ENCODE measurements at regions not wholly inside any gene's neighbourhood (a gene's known extent, or its start where the extent isn't known, plus 50 kb on each side); places are given as distances from the start of the nearest gene placed in this dataset.

DNA sequence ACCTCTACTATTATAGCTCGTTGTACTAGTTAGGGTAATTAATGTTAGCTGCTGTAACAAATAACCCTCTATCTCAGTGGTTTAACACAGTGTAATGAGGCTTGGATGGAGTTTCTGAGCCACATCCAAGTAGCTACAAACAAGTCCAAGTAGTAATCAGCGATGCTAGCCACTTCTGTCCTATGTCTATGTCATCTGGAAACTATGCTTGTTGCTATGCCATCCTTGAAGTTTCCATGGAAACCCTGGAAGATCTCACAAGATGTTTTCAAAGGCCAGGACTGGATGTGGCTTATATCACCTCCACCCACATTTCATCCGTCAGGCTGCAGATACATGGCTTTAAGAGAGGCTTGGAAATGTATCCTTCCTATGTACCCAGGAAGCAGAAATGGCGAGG is 422.1 kb downstream of the AACS start (continued):
- TF ChIP-seq, protein P1, sequence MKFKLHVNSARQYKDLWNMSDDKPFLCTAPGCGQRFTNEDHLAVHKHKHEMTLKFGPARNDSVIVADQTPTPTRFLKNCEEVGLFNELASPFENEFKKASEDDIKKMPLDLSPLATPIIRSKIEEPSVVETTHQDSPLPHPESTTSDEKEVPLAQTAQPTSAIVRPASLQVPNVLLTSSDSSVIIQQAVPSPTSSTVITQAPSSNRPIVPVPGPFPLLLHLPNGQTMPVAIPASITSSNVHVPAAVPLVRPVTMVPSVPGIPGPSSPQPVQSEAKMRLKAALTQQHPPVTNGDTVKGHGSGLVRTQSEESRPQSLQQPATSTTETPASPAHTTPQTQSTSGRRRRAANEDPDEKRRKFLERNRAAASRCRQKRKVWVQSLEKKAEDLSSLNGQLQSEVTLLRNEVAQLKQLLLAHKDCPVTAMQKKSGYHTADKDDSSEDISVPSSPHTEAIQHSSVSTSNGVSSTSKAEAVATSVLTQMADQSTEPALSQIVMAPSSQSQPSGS (IDR thresholded peaks at IDR 0.05; ENCODE audit: low read length): no peak
- no peak for TF ChIP-seq DPF2 (IDR thresholded peaks at IDR 0.05)
- TF ChIP-seq GATAD2B (conservative IDR thresholded peaks at IDR 0.05; ENCODE audit: low read depth): no peak

DNA sequence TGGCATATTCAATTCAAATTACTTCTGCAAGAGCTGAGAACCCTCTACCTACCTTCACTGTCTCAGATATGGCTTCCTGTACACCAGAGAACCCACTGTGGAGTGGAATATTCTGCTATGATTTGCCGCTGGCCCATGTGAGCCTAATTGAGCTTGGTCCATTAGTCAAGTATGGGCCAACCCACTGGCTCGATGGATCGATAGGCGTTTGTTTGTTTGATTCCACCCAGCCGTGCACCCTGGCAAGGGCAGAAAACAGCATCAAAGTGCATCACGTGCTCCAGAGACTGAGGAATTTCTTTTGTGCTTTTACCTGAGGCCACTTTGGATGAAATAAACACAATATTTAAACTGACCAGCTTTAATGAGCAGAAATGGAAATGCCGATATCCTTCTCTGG is 426.3 kb downstream of the AACS start:
- ATAC-seq: no peak
- intact Hi-C loops (cut with micrococcal nuclease; ENCODE audit: unreplicated experiment) (no loop called here), in situ Hi-C loops (cut with MboI) (no loop called here)
- Histone ChIP-seq H3K4me3 (no peak overlapping the region), H3K4me2 (ENCODE audit: control insufficient read depth, insufficient read depth) (no peak overlapping the region), H4K20me1 (ENCODE audit: control insufficient read depth, insufficient read depth) (no peaks in the 10 kb centered on the region), H3K4me1 (ENCODE audit: control insufficient read depth, insufficient read depth, low read length) (no peaks in the 10 kb centered on the region), H3K27me3 (replicated peaks in 1 of 2; ENCODE audit: control insufficient read depth in 2 of 2, insufficient read depth in 2 of 2, low read length in 1 of 2) (no peaks in the 10 kb centered on the region), H3K9ac (ENCODE audit: control insufficient read depth, insufficient read depth, low read length) (no peak overlapping the region), H3K9me3 (replicated peaks; ENCODE audit: control insufficient read depth, insufficient read depth, low read length) (no peaks in the 10 kb centered on the region; the same call in 2 of the 3 replicates), H2AFZ (ENCODE audit: control insufficient read depth, low read depth, low read length) (no peak overlapping the region), H3K36me3 (ENCODE audit: control insufficient read depth in 2 of 2, insufficient read depth in 2 of 2, low read length in 1 of 2) (no peaks in the 10 kb centered on the region), H3K79me2 (ENCODE audit: control insufficient read depth, insufficient read depth, low read length) (no peaks in the 10 kb centered on the region), H3K27ac (ENCODE audit: control insufficient read depth, insufficient read depth) (no peak overlapping the region)
- no peak for DNase-seq (ENCODE audit: low read depth, low spot score)
- FAIRE-seq: no peak
- ChIA-PET POLR2A (no interaction called here), RAD21 (ENCODE audit: unreplicated experiment) (no interaction called here), CTCF (interaction anchor here (1.1 kb wide), 1 partner anchor 9 kb away, joined by 3 read pairs; no protein-coding TSS in a partner anchor), SMC1A (ENCODE audit: uncharacterized antibody, unreplicated experiment) (interaction anchor here (0.9 to 1.0 kb wide), 2 partner anchors 15 to 48 kb away, joined by 3 read pairs; no protein-coding TSS in a partner anchor)
- TF ChIP-seq, protein P2, sequence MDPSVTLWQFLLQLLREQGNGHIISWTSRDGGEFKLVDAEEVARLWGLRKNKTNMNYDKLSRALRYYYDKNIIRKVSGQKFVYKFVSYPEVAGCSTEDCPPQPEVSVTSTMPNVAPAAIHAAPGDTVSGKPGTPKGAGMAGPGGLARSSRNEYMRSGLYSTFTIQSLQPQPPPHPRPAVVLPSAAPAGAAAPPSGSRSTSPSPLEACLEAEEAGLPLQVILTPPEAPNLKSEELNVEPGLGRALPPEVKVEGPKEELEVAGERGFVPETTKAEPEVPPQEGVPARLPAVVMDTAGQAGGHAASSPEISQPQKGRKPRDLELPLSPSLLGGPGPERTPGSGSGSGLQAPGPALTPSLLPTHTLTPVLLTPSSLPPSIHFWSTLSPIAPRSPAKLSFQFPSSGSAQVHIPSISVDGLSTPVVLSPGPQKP (IDR thresholded peaks at IDR 0.05; ENCODE audit: low read depth, low read length): no peak
- TF ChIP-seq, protein P3, sequence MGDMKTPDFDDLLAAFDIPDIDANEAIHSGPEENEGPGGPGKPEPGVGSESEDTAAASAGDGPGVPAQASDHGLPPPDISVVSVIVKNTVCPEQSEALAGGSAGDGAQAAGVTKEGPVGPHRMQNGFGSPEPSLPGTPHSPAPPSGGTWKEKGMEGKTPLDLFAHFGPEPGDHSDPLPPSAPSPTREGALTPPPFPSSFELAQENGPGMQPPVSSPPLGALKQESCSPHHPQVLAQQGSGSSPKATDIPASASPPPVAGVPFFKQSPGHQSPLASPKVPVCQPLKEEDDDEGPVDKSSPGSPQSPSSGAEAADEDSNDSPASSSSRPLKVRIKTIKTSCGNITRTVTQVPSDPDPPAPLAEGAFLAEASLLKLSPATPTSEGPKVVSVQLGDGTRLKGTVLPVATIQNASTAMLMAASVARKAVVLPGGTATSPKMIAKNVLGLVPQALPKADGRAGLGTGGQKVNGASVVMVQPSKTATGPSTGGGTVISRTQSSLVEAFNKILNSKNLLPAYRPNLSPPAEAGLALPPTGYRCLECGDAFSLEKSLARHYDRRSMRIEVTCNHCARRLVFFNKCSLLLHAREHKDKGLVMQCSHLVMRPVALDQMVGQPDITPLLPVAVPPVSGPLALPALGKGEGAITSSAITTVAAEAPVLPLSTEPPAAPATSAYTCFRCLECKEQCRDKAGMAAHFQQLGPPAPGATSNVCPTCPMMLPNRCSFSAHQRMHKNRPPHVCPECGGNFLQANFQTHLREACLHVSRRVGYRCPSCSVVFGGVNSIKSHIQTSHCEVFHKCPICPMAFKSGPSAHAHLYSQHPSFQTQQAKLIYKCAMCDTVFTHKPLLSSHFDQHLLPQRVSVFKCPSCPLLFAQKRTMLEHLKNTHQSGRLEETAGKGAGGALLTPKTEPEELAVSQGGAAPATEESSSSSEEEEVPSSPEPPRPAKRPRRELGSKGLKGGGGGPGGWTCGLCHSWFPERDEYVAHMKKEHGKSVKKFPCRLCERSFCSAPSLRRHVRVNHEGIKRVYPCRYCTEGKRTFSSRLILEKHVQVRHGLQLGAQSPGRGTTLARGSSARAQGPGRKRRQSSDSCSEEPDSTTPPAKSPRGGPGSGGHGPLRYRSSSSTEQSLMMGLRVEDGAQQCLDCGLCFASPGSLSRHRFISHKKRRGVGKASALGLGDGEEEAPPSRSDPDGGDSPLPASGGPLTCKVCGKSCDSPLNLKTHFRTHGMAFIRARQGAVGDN (IDR thresholded peaks at IDR 0.05): no peak
- TF ChIP-seq NR2F1 (conservative IDR thresholded peaks at IDR 0.05): no peak
- TF ChIP-seq KDM1A (IDR thresholded peaks at IDR 0.05; ENCODE audit: borderline replicate concordance): no peak
- 45% methylated on average over 7 of the region's 7 CpGs for WGBS (ENCODE audit: insufficient coverage, insufficient replicate concordance, low lambda C conversion rate, missing lambda C conversion rate)
- no TSS peak for BruUV-seq (replicated peaks)
